HT-29 (cell line): ENCODE measurements at regions not wholly inside any gene's neighbourhood (a gene's known extent, or its start where the extent isn't known, plus 50 kb on each side); places are given as distances from the start of the nearest gene placed in this dataset.
"Not testable (repeated sequence)": the region's sequence is repeated elsewhere in the genome, so short reads cannot be mapped to it uniquely, and the experiment has no call there.

Experiments
- DNase-seq: peaks from one replicate; pipeline ENCODE4 v3.0.0-alpha.2; 2015; ENCODE audit warnings: low spot score

GRCh38 chr16:63943566-63943965 is 1178.3 kb downstream of the CDH11 start:
- no peak for DNase-seq

GRCh38 chr16:63938661-63939060 is 1183.2 kb downstream of the CDH11 start:
- no peak for DNase-seq

GRCh38 chr16:63933841-63934240 is 1188.0 kb downstream of the CDH11 start:
- DNase-seq = no peak

- no peak for DNase-seq
These were observed 1193.4 kb downstream of the CDH11 start for GRCh38 chr16:63928421-63928820.

GRCh38 chr16:63925221-63925620 is 1196.6 kb downstream of the CDH11 start:
- DNase-seq = no peak

- no peak for DNase-seq
These were observed 1199.3 kb downstream of the CDH11 start for GRCh38 chr16:63922560-63922959.

GRCh38 chr16:63921737-63922295 is 1200.0 kb downstream of the CDH11 start:
- DNase-seq = no peak

GRCh38 chr16:63913290-63913689 is 1208.6 kb downstream of the CDH11 start:
- no peak for DNase-seq

- DNase-seq = no peak
These were observed 1214.6 kb downstream of the CDH11 start for GRCh38 chr16:63907251-63907650.

- no peak for DNase-seq
These were observed 1216.9 kb downstream of the CDH11 start for GRCh38 chr16:63904930-63905329.

GRCh38 chr16:63904182-63904581 is 1217.7 kb downstream of the CDH11 start:
- no peak for DNase-seq

GRCh38 chr16:63896383-63897109 is 1225.3 kb downstream of the CDH11 start:
- no peak for DNase-seq

GRCh38 chr16:63890723-63891122 is 1231.1 kb downstream of the CDH11 start:
- DNase-seq = no peak

- no peak for DNase-seq
These were observed 1231.8 kb downstream of the CDH11 start for GRCh38 chr16:63890081-63890480.

GRCh38 chr16:63883091-63883490 is 1238.8 kb downstream of the CDH11 start:
- DNase-seq = no peak

- DNase-seq = no peak
These were observed 1239.3 kb downstream of the CDH11 start for GRCh38 chr16:63882576-63882975.

- no peak for DNase-seq
These were observed 1240.9 kb downstream of the CDH11 start for GRCh38 chr16:63880948-63881347.

- no peak for DNase-seq
These were observed 1244.5 kb downstream of the CDH11 start for GRCh38 chr16:63877401-63877800.

- no peak for DNase-seq
These were observed 1245.8 kb downstream of the CDH11 start for GRCh38 chr16:63876103-63876502.

GRCh38 chr16:63860700-63861099 is 1261.2 kb downstream of the CDH11 start:
- DNase-seq = not testable (repeated sequence)

GRCh38 chr16:63856537-63856936 is 1265.3 kb downstream of the CDH11 start:
- no peak for DNase-seq

GRCh38 chr16:63850979-63851378 is 1270.9 kb downstream of the CDH11 start:
- DNase-seq = no peak

- no peak for DNase-seq
These were observed 1280.6 kb downstream of the CDH11 start for GRCh38 chr16:63841271-63841670.

- no peak for DNase-seq
These were observed 1291.8 kb downstream of the CDH11 start for GRCh38 chr16:63830061-63830460.
